M059J (cell line): ENCODE measurements at regions not wholly inside any gene's neighbourhood (a gene's known extent, or its start where the extent isn't known, plus 50 kb on each side); places are given as distances from the start of the nearest gene placed in this dataset.

Experiments used
- DNase-seq: peaks from one replicate; pipeline ENCODE4 v3.0.0-alpha.2; 2012; ENCODE audit warnings: low read depth

GRCh38 chr22:48683640-48684039 lies 1144.0 kb downstream of the BRD1 start:
- DNase-seq = no peak

DNA sequence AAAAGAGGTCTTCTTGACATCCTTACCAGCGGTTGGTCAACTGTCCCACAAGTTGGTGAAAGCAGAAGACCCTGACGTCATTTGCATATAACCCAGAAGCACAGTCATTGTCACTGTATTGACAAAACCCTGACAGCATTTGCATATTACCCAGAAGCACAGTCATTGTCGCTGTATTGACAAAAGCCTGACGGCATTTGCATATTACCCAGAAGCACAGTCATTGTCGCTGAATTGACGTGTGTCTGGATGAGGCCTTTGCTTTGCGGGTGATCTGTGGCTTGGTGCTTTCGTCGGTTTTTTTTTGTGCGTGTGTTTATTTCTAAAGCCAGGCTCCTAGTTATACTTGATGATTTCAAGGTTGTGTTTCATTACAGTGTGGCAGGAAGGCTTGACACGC lies 1145.2 kb downstream of the BRD1 start:
- no peak for DNase-seq

- DNase-seq = no peak
Measured at GRCh38 chr22:48680601-48681000, 1147.1 kb downstream of the BRD1 start.

GRCh38 chr22:48679656-48680555 lies 1147.8 kb downstream of the BRD1 start:
- no peak for DNase-seq

DNA sequence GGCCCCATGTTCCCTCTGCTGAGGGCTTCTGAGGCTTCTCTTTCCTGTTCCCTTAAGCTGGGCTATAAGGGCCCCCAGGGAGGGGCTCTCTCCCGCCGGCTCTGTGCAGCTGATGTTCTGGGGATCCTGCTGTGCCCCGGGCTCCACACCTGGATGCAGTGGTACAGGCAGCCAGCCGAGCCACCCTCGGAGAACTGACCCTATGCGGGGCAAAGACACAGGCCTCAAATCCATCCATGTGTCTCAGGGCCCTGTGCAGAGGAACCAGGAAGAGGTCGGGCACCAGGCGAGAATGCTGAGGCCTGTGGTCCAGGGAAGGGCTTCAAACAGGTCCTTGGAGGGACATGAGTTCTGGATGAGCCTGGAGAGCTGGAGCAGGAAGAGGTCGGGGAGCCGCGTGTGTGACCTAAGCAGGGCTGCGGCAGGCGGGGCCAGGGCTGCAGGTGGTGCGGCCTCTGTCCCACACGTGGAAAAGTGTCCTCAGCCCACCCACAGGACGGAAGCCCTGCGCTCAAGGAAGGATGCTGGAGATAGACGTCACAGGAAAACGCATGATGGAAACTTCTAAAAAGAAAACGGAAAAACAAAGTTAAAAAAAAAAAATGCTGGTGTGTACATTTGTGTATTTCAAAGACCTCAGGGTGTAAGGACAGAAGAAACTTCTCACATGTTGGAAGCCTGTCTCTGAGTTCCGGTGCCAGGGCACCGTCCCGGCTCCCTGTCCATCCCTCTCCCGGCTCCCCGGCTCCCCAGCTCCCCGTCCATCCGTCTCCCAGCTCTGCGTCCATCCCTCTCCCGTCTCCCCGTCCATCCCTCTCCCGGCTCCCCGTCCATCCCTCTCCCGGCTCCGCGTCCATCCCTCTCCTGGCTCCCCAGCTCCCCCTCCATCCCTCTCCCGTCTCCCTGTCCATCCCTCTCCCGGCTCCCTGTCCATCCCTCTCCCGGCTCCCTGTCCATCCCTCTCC lies 1149.2 kb downstream of the BRD1 start:
- DNase-seq = no peak

DNA sequence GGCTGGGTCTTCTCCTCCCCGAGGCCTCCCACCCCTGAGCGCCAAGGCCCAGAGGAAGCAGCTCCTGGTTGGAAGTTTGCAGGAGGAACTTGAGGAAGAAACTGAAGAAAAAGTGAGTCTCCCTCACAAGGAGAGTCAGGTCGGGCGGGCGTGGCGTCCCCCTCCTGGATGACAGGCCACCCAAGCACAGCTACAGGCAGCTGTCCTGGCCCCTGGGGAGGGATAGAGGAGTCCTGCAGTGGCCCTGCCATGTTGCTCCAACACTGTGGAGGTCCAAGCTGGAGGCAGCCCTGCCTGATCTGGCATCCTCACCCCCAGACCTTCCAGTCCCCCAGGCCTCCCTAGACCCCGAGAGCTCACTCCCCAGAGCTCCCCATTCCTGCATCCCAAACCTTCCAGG lies 1150.1 kb downstream of the BRD1 start:
- DNase-seq = no peak

DNA sequence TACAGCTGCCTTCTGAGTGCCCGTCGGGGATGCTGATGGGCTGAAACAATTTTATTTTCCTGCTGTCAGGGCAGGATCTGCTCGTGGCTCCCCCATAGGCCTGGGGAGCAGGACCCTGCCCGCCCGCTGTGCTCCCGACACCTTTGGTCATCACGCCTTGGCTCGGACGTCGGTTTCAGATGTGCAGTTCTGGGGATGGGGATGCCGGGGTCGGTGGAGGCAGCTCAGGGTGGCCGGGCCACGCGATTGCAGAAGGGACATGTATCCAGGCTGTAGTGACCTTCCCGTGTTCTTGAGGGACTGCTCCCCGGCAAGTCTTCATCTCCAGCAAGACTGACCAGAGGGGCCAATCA lies 1150.5 kb downstream of the BRD1 start:
- DNase-seq = no peak

- no peak for DNase-seq
Measured at GRCh38 chr22:48676266-48677167, 1151.2 kb downstream of the BRD1 start.

- DNase-seq = no peak
Measured at GRCh38 chr22:48675830-48676145, 1151.9 kb downstream of the BRD1 start.

- DNase-seq = no peak
Measured at GRCh38 chr22:48675141-48675829, 1152.4 kb downstream of the BRD1 start.

DNA sequence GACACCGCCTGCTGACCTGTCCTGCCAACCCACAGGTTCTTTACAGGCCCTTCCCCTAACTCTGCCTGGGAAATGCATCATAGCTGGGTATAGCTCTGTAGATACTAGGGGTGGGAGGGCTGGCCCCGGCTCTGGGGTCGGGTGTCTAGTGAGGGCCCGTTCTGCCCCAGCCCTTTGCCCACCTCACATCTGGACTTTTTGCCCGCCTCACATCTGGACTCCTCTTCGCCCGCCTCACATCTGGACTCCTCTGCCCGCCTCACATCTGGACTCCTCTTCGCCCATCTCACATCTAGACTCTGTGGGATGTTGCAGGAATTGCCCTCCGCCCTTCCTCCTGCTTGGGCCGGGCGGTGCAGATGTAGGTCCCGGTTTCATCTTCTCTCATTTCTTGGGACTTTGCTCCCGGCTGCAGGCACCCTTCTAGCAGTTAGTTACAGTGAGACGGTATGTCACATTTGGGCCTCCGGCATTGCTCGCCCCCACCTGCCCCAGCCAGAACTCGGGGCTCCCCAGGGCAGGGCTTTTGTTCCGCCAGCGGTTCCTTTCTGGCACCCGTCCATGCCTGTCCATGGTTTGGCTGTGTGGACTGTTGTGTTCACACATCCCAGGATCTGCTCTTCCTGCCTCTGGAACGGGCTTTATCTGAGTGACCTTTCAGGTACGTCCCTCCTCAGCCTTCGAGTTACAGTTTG lies 1153.7 kb downstream of the BRD1 start:
- no peak for DNase-seq

DNA sequence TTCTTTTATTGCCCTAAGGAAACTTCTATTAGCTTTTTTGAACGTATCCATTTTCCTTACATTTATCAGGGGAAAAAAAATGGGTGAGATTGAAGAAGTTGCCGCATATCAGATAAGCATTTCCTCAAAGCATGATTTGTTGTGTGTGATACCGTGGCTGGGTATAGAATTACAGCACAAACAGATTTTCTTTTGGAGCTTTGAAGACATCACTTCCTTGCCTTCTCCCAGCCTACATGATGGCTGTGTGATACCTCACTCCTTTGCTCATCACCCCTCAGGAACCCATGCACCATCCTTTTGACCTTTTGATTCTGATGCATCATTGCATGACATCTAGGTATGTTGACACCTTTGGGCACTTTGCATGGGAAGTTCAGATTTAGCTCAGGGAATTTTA lies 1155.3 kb downstream of the BRD1 start:
- no peak for DNase-seq

GRCh38 chr22:48670731-48671130 lies 1156.9 kb downstream of the BRD1 start:
- no peak for DNase-seq

GRCh38 chr22:48669986-48670716 lies 1157.5 kb downstream of the BRD1 start:
- no peak for DNase-seq

DNA sequence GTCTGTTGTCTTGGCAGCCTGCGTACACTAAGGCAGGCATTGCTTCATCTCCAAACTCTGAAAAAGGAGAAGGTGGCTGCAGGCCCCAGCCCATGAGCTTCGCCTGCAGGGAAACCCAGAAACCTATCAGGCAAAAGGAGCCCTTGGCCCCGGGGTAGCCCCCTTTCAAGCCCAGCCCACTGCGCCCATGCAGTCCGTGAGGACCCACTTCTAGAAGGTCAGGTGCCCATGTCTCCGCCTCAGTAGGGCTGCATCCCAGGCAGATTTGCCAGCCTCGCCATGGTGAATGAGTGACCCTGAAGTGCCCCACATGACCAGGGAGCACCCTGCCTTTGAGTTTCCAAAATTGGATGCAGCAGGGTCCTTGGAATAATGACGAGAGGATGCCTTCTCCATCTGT lies 1158.4 kb downstream of the BRD1 start:
- DNase-seq = no peak

GRCh38 chr22:48667289-48667688 lies 1160.4 kb downstream of the BRD1 start:
- no peak for DNase-seq

GRCh38 chr22:48666620-48667019 lies 1161.1 kb downstream of the BRD1 start:
- DNase-seq = no peak

GRCh38 chr22:48665311-48665995 lies 1162.2 kb downstream of the BRD1 start:
- DNase-seq = no peak

- no peak for DNase-seq
Measured at GRCh38 chr22:48664586-48664985, 1163.1 kb downstream of the BRD1 start.
